ENCODE measurements at regions not wholly inside any gene's neighbourhood (a gene's known extent, or its start where the extent isn't known, plus 50 kb on each side); places are given as distances from the start of the nearest gene placed in this dataset.
A peak's percentile ranks its signal among the peaks of the same experiment; 100 is the strongest.
"Not testable (repeated sequence)": the region's sequence is repeated elsewhere in the genome, so short reads cannot be mapped to it uniquely, and the experiment has no call there.

DNA sequence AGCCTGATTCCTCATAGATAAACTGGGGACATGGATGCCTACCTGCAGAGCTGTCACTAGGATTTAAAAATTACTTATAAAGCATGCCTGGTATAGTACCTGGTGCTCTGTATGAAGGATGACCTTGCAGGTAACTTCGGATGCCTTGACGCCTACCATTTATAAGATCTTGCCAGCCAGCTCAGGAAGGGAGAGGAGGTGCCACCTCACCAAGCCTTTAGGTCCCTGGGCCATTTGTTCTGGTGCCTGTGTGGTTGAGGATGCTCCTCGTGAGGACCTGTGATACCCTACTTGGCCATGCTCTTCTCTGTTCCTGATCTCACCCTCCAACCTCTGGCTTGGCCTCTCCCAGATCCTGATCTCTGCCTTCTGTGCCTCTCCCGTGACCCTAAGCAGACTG, 85.2 kb downstream of the FDX1 start:
- no peak for DNase-seq (ENCODE audit: low spot score)

DNA sequence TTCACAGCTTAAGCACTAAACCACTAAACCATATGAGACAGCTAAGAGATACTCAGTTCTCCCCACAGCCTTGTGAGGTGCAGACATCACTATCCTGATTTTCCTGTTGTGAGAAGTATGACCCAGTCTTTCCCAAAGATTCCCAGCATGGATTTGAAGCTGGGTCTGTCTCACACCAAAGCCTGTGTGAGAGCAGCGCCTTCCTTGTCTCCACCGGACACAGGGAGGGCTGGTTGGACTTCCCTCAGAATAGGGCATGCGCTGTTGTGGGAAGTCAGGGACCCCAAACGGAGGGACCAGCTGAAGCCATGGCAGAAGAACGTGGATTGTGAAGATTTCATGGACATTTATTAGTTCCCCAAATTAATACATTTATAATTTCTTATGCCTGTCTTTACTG, 87.6 kb downstream of the FDX1 start:
- not testable (repeated sequence) for DNase-seq (ENCODE audit: low spot score)

DNA sequence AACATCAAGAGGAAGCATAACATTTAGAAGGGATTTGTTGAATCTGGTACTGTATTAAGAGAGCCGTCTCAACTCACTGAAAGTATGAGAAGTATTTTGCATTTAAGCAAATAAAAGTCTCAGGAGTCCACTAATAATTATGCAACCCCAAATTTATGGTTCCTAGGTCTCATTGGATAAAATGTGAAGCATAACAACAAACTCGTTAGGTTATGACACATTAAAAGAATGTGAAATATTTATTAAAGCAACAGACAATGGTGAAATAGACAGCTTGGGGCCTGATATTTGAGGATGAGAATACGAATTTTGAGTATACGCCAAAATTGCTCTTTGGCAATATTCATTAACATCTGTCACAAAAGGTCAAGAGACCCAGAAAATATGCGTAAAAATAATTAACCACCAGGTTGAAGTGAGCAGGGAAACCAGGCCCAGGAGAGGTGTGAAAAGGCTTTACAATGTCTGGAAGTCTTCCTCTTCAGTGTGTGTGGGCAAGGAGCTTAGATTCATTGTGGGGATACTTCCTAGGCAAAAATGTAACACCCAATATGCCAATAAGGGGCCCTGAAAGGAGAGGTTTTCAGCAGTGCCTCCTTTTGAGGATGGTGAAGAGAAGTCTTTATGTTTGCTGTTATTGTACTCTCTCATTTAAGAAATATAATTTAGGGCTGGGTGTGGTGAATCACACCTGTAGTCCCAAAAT, 89.2 kb downstream of the FDX1 start:
- DNase-seq (ENCODE audit: low spot score): no peak

DNA sequence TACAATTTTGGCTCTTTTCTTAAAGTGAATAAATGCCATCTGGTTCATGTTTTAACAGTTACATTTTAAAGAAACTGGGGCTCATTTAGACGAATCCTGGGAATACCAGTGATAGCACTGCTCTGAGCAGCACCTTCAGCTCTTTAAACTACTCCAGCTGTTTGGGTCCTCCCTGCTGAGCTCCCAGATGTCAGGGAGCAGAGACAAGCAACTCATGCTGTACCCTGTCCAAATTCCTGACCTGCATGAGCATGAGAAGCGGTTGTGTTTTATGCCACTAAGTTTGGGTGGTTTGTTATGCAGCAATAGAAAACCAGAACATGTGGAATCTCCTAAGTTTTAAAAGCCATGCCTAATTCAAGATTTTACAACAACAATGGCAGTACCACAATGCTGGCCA, 90.0 kb downstream of the FDX1 start:
- no peak for DNase-seq (ENCODE audit: low spot score)

DNA sequence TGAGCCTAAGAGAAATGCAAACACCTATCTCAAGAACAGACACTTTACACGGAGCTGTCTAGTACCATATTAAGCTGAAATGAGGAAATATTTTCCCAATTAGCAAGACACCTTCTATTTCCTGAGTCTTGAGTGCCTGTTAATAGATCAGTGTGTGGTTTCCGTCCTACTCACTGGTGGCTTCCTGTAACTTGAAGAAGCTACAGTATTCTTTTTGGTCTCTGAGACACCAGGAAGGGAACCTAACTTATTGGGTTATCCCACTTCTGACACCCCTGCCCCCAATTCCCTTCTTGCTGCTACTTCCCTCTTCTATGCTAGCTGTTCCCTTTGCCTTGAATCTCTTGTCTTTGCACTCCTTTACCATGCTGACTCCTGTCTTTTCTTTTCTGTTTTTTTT, 92.7 kb downstream of the FDX1 start:
- DNase-seq (ENCODE audit: low spot score): peak; percentile 4

DNA sequence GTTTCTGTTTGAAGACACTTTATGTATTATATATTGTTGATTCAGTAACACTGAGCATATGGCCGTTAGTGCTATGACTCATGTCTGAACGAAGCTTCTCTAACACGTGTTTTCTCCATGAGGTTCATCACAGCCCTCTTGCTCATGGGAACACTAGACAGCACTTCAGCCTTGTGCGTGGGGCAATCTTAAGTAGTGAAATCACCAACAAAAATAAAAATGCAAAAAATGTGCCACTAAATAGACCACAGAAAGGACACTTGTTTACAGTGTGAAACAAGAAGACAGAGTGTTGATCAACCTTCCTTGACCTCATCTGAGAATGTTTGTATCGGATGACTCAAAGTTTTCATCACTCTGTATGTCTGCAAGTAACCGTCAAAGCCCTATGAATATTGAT, 94.5 kb downstream of the FDX1 start:
- no peak for DNase-seq (ENCODE audit: low spot score)

DNA sequence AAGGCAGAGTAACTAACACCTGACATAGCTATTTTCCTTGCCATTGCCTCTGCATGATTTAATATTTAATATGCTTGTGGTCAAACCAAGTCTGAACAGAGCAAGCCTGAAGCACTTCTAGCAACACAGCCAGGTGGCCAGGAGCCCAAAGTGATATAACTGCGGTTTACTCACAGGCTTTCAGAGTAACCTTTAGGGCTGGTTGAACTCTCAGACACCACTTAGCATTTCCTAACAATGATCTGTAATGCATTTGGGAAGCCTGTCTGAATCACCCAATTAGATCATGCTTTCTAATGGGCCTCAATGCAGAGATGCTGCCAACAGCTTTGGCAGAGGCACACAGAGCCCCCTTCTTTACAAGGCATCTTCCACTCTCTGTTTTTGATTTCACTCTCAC, 96.1 kb downstream of the FDX1 start:
- peak; percentile 6 for DNase-seq (ENCODE audit: low spot score)

DNA sequence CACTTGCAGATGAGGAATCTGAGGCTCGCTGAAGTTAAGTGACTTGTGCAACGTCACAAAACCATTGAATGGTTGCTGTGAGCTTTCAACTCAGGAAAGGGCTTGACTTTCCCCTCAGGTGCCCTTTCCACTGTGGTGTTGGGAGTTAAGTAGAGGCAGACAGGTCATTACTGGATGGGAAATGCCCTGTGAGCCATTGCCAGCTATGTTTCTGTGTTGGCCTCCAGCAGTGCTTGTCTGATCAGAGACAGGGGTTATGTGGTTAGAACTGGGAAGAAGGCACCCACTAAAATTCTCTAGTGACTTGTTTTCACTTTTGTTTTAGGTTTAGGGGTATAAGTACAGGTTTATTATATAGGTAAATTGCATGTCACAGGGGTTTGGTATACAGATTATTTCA, 96.6 kb downstream of the FDX1 start:
- DNase-seq (ENCODE audit: low spot score): no peak

Data from CD4-positive, alpha-beta T cell treated with Interleukin-15 for 4 hours (primary cell).